HG03442 (cell line): ENCODE measurements at regions not wholly inside any gene's neighbourhood (a gene's known extent, or its start where the extent isn't known, plus 50 kb on each side); places are given as distances from the start of the nearest gene placed in this dataset.

ENCODE experiments used
- ATAC-seq: cut with Tn5 transposase; IDR thresholded peaks from one replicate; pipeline ENCODE4 v1.9.1; 2021; ENCODE audit warnings: mild to moderate bottlenecking, moderate library complexity; ENCODE audit not compliant: unreplicated experiment

DNA sequence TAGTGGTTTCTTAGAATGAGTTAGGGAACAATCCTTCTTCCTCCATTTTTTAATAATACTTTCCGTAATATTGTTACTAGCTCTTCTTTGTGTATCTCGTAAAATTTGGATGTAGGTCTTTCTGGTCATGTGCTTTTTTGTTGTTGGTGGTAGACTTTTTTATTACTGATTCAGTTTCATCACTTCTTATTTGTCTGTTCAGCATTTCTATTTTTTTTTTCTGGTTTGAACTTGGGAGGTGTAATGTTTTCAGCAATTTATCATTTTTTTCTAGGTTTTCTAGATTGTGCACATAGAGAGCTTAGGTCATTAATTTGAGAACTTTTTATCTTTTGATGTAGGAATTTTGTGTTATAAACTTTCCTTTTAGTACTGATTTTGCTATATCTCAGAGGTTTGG is 1299.9 kb downstream of the FSCB start:
- no peak for ATAC-seq

DNA sequence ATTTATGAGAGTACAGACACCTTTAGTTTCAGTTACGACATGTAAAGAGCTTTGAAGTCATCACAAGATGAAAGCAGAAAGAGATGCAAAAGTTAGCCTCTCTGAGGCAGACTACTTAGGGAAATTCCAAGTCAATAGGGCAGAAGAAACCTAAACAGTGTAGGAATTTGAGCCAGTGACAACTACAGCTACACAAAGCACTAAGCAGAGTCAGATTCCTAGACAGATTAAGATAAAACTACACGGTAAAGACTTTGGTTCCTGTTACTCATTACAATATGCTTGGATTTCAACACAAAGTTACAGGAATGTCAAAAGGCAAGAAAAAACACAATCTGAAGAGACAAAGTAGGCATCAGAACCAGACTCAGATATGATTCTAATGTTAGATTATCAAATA is 1302.3 kb downstream of the FSCB start:
- no peak for ATAC-seq

DNA sequence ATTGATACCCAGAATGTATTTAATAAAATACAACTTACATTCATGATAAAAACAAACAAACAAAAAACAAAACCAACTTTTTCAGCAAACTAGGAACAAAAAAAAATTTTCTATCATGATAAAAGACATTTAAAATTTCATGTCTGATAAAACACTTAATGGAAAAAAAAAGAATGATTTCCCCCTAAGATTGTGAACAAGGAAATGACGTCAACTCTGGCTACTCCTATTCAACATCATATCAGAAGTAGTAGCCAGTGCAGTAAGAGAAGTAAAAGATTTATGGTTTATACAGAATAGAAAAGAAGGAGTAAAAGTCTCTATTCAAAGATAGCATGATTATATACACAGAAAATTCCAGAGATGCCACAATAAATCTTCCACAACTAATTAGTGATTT is 1306.6 kb downstream of the FSCB start:
- no peak for ATAC-seq

DNA sequence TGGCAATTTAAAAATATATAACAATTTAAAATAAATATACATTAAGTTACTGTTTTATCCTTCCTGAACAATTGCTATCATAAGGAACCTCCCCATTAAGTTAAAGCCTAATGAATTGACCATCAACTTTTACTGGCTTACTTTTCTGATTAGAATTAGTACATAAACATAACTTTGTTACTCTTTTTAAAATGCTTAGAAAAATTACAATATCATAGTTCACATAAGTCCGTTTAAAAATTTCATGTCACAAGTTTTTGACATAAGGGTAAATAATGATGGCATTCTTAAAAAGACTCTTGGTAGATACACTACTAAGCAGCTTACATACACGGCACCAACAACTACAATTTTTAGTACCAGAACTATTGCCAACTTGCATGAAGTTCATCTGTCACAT is 1308.6 kb downstream of the FSCB start:
- no peak for ATAC-seq

DNA sequence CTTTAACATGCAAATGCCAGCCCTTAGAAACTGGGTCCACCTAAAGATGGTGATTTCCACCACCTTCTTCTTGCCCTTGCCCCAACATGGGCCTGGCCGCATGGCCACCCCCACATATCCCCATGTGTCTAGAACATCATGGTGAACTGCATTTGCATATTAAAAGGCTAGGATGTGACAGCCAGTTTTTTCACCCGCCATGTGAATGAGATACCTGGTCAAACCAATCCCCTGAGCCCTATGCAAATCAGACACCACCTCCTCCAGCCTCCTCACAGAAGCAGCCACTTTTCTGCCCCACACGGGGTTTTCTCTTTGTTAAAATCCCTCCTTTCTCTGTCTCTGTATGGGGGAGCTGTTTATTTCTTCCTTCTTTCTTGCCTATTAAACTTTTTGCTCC is 1322.5 kb downstream of the FSCB start:
- ATAC-seq: no peak

DNA sequence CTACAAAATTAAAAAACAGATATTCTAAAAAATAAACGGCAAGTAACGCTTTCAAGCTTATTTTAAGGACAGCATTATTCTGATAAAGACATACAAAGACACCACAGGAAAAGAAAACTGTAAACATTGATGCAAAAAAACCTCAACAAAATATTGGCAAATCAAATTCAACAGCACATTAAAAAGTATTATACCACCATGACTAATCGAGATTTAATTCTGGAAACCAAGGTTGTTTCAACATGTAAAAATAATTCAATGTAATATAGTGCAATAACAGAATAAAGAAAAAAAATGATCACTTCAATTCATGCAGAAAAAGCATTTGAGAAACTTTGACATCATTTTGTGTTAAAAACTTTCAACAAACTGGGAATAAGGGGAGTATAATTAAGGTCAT is 1323.2 kb downstream of the FSCB start:
- ATAC-seq: no peak

DNA sequence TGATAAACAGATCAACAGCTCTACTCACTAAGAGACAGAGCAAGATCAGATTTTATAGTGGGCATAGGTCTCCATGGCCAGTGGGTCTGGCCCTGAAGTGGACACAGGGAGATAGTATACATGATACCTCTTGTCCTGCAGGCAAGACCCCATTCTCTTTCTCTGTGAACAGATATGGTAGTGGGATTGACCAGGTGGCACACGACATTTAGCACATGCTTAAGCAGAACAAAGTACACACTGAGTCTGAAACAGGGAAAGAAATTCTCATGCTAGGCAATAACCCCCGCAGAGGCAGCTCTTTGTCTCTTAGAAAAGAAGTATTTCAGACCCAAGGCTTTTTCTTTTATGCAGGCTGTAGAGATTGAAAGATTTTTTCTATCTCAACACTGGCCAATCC is 1331.2 kb downstream of the FSCB start:
- ATAC-seq: no peak

DNA sequence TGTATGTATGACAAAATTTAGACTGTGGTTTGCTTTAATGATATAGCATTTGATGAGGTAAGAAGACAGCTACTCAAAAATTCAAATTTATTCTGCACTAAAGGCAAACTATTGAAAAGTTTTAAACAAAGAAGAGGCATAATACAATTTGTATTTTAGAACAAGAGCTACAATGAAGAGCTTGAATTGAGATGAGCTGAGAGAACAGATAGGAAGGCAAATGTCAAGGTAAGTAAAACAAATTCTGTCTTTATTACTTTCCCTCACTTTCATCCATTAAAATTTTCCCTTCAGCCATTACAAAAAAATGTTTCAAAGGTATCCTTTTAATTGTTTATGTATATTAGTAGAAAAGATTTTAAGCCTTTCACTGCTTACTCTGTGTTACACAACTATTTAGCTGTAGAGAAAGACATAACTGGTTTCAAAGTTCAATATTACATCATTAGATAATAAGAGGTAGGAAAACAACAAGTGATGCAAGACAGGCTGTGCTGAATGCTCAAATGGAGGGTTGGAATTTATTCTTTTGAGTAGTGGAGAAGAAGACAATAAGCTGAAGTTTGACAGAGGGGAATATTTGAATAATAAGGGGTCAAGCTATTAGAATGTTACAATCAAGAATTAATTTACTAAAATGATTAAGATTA is 1334.1 kb downstream of the FSCB start:
- ATAC-seq: no peak

DNA sequence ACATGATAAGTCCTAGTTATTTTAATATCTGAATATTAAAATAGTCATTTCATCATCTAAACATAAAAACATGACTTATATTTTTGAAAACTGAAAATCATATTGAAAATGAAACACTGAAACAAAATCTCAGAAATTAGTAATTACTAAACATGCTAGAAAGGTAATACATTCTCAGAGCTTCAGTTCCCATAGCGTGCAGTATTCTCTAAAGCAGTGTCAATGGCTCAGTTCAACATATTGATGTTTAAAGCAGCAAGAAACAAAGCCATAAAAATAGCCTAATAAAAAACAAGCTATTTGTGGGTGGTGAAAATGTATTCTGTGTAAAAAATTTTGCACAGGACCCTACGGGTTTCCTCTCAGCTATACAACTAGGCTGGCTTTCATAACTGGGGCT is 1337.4 kb downstream of the FSCB start:
- ATAC-seq: no peak

DNA sequence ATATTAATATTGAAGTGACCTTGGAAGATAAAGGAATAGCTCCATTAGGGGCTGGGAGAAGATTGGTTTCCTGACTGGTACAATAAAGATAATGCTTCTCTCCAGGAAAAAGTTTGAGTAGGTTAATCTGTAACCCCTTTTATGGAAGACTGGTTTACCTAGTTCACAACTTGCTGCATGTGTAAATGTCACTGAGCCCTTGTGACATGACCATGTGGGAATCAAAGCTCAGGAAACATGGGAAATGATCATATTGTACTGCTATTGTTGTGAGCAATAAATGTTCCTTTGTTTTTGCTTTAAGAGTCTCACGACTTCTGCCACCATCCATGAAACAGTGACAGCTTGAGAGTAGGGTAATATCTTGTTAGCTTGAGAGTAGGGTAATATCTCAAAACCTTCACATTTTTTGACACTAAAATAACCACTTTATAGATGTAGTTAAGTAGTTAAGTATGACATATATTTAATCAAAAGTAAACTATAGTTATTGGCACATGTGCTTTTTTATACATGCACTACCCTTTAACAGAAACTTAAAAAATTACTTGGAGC is 1338.6 kb downstream of the FSCB start:
- ATAC-seq: no peak

DNA sequence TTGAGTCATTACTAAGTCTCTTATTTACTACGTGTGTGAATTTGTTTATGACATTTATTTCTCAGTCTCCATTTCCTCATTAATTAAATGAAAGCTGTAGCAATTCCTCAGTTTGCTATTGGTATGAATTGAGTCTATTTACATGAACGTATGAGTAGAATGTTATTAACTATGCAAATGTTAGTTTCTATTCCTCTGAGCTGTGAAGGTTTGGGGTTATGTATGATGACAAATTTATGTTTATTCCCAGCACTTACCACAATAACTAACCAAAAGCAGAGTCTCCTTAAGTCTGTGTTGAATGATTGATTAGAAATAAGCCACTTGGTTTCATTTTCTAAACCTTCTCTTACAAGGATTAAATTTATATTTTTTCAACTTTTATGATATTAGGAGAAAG is 1340.9 kb downstream of the FSCB start:
- no peak for ATAC-seq

DNA sequence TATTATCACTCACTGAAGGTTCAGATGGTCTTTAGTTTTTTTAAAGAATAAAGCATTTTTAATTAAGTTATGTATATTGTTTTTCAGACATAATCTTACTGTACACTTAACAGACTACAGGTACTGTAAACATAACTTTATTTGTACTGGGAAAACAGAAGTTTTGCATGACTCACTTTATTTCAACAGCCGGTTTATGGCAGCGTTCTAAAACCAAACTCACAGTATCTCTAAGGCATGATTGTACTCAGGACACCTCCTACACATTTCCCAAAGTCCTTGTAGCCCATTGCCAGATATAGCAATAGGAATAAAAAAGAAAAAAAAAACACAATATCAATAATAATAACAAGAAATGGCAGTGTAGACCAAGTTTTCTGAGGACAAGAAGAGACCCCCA is 1341.4 kb downstream of the FSCB start:
- ATAC-seq: no peak

DNA sequence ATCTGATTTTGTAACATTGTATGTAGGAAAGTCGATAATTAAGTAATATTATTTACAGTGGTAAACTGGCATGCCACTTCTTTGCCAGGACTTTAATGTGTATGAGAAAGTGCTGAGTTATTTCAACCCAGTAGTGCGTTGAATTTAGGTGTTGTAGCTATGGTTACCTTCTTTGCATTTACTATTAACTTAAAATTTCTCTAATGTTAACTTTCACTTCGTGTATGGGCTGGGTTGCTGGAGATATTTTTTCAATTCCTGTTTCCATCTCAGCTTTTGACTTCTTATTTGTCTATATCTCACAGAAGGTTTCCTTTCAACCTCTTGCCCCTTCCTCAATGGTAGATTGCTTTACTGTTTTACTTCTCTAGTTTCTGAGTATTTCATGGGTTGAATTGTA is 1345.6 kb downstream of the FSCB start:
- ATAC-seq: no peak

DNA sequence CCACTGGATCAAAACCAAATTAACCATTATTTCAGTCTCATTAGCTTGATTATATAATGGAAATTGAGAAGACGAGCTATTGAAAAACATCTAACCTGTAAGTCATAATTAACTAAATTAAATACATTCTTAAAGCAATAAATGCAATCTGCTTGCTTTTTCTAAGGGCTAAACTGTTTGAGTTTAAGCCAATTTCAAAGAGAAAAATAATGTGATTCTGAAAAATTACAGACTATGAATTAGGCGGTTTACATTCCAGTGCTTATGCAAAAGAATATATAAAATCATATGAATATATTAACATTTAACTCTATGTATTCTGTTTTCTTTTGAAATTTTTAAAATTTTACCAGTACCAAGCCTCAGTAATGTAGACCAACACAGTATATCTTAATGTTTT is 1349.4 kb downstream of the FSCB start:
- ATAC-seq: no peak

DNA sequence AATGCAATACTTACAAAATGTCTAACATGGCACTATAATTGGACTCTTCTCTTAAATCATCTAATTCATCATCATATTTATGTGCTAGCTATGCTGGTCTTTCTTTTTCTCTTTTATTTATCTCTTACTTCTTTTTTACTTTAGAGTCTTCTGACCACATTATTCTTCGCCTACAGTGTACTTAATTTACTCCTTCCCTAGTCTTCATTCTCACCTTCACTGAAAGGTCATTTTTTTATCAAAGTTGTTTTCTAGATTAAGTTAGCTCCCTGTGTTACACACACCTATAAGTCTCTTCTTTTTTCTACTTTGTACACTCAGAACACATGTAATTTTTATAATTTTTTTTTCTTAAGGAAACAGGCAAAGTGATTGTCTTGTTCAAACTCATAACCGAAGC is 1351.2 kb downstream of the FSCB start:
- ATAC-seq: no peak

DNA sequence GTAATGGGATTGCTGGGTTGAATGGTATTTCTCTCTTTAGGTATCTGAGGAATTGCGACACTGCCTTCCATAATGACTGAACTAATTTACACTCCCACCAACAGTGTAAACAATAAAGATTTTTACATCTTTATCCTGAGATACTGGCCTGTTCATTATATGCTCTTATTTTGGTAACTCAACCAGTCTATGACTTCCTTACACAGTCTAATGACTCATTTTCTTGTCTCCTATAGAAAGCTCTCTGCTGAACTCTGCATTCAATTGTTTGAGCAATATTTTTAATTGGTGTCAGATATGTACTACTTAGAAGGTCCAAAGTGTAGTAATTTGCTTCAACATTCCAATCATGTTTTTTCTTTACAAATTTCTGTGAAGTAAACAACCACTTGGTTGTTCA is 1351.8 kb downstream of the FSCB start:
- no peak for ATAC-seq

DNA sequence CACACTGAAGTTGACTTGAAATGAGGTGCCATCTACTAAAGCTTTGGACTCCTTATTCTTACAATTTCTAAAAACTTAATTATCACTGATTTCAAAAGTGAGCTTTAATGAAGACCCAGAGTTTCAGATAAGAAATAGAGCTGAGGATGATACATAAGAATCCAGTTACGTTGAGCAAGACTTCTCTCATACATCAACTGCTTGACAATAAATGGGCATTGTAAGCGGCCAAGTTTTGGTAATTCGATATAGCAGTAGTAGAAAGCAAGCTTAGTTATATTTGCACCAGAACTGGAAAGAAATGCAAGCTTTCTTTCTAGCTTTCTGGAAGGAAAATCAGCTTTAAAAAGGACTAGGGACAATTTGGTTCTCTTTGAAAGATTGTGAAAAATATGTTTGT is 1359.6 kb downstream of the FSCB start:
- ATAC-seq: no peak

DNA sequence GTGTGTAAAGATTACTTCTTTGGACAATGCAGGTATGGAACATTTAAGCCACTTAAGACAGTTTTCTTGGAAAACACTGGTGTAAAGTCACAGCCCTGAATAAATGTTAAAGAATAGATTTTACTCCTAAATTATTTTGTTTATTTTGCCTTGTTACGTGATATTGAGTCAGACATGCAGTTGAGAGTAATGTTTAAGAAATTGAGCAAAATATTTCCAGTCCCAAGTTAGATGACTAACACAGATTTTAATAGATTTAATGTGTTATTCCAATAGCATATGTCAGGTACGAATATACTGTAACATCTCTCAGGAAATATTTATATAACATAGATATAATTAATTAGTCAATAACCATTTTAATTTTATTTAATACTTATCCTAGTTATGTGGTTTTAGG is 1361.7 kb downstream of the FSCB start:
- no peak for ATAC-seq

DNA sequence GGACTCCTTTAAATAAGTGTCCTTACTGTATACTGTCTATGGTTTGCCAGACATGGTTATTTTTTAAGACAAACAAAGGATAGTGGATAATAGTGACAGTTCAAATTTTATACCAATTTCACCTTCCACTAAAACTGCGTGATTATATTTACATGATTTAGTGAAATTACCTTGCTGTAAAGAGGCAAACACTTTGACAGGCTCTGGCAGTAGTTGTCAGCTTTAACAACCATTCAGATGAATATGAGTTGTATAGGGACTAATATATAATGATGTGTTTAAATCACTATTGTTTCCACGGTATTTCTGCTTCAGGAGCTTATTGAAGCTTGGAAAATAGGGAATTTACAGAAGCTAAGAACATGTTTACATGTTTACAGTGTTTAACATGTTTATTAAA is 1364.0 kb downstream of the FSCB start:
- ATAC-seq: no peak

DNA sequence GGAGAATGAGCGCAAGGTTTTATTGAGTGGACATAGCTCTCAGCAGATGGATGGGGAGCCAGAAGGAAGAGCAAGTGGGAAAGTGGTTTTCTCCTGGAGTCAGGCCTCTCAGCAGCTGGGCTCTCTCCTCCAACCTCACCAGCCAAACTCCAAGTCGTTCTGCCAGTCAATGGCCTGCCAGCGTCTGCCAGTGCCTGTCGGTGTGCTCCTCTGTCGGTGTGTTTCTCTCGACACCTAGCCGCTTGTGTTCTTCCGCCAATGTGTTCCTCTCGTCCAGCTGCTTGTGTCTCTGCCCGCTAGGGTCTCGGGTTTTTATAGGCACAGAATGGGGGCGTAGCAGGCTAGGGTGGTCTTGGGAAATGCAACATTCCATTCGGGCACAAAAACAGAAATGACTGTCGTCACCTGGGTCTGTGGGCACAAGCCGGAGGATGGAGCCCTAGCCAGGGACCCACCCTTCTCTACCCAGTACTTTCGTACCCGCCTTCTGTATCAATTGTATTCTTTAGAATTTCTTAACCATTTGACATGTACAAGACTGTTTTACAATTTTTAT is 1365.4 kb downstream of the FSCB start:
- ATAC-seq: no peak

DNA sequence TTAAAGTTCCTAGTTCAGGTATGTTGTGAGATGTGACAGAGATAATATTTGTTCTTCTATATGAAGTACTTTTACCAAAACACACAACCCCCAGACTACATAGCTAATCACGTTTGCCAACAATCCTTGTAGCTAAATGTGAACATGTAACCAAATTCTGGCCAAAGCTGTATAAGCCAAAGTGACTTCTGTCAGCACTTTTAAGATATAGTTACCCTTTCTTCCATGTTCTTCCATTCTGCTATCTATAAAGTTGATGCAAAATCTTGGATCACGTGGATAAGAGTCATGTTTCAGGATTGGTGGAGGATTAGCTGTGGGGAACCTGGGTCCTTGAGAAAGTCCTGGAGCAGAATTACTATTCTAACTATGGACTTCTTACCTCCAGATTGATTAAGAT is 1366.6 kb downstream of the FSCB start:
- no peak for ATAC-seq

DNA sequence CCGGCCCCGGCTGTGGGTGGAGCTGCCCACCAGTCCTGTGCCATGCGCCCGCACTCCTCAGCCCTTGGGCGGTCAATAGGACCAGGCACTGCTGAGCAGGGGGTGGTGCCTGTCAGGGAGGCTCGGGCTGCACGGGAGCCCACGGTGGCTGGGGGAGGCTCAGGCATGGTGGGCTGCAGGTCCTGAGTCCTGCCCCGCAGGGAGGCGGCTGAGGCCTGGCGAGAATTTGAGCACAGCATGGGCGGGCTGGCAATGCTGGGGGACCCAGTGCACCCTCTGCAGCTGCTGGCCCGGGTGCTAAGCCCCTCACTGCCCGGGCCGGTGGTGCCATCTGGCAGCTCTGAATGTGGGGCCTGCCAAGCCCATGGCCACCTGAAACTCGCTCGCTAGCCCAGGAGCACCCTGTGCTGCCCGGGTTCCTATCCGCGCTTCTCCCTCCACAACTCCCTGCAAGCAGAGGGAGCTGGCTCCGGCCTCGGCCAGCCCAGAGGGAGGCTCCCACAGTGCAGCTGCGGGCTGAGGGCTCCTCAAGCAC is 1371.1 kb downstream of the FSCB start:
- no peak for ATAC-seq

DNA sequence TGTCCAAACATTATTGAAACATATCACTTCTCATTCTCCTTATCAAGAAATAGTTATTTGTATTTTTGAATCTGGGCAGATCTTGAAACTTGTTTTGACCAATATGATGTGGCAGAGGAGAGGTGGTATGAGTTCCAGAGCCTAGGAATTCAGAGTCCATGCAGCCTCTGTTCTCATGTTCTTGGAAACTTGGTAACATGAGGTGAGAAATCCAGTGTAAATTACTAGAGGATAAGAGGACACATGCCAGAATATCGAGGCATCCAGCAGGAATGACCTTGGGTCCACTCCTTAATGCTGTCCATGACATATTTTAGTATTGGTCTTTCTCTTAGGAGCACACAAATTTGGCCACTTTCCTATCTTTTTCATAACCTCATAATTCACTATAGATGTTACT is 1374.6 kb downstream of the FSCB start:
- ATAC-seq: no peak
